ENCODE measurements at regions not wholly inside any gene's neighbourhood (a gene's known extent, or its start where the extent isn't known, plus 50 kb on each side); places are given as distances from the start of the nearest gene placed in this dataset.

GRCh38 chr19:31560086-31561060 lies 211.1 kb upstream of the TSHZ3 start:
- no peak for DNase-seq (ENCODE audit: low spot score)

GRCh38 chr19:31562966-31563612 lies 213.9 kb upstream of the TSHZ3 start:
- DNase-seq (ENCODE audit: low spot score), result no peak

GRCh38 chr19:31567776-31568175 lies 218.5 kb upstream of the TSHZ3 start:
- no peak for DNase-seq (ENCODE audit: low spot score)

GRCh38 chr19:31568724-31569123 lies 219.5 kb upstream of the TSHZ3 start:
- DNase-seq (ENCODE audit: low spot score), result no peak

GRCh38 chr19:31570718-31571117 lies 221.5 kb upstream of the TSHZ3 start:
- no peak for DNase-seq (ENCODE audit: low spot score)

- no peak for DNase-seq (ENCODE audit: low spot score)
Measured at GRCh38 chr19:31572102-31572975, 223.1 kb upstream of the TSHZ3 start.

GRCh38 chr19:31572976-31573298 lies 223.7 kb upstream of the TSHZ3 start:
- no peak for DNase-seq (ENCODE audit: low spot score)

GRCh38 chr19:31574251-31574973 lies 225.2 kb upstream of the TSHZ3 start:
- DNase-seq (ENCODE audit: low spot score), result no peak

- no peak for DNase-seq (ENCODE audit: low spot score)
Measured at GRCh38 chr19:31575846-31576335, 226.7 kb upstream of the TSHZ3 start.

- no peak for DNase-seq (ENCODE audit: low spot score)
Measured at GRCh38 chr19:31578326-31578725, 229.1 kb upstream of the TSHZ3 start.

GRCh38 chr19:31583148-31583547 lies 233.9 kb upstream of the TSHZ3 start:
- DNase-seq (ENCODE audit: low spot score), result no peak

- DNase-seq (ENCODE audit: low spot score), result no peak
Measured at GRCh38 chr19:31586282-31586681, 237.0 kb upstream of the TSHZ3 start.

- no peak for DNase-seq (ENCODE audit: low spot score)
Measured at GRCh38 chr19:31589109-31589508, 239.9 kb upstream of the TSHZ3 start.

- DNase-seq (ENCODE audit: low spot score), result no peak
Measured at GRCh38 chr19:31591258-31591657, 242.0 kb upstream of the TSHZ3 start.

GRCh38 chr19:31592456-31592855 lies 243.2 kb upstream of the TSHZ3 start:
- DNase-seq (ENCODE audit: low spot score), result no peak

GRCh38 chr19:31594701-31595100 lies 245.5 kb upstream of the TSHZ3 start:
- DNase-seq (ENCODE audit: low spot score), result no peak

- no peak for DNase-seq (ENCODE audit: low spot score)
Measured at GRCh38 chr19:31595521-31595920, 246.3 kb upstream of the TSHZ3 start.

- no peak for DNase-seq (ENCODE audit: low spot score)
Measured at GRCh38 chr19:31596751-31597150, 247.5 kb upstream of the TSHZ3 start.

GRCh38 chr19:31597616-31598015 lies 248.4 kb upstream of the TSHZ3 start:
- DNase-seq (ENCODE audit: low spot score), result no peak

GRCh38 chr19:31598730-31599238 lies 249.5 kb upstream of the TSHZ3 start:
- no peak for DNase-seq (ENCODE audit: low spot score)

GRCh38 chr19:31600731-31601295 lies 251.6 kb upstream of the TSHZ3 start:
- DNase-seq (ENCODE audit: low spot score), result no peak
